Spinal cord (tissue), 9 donors: ENCODE measurements at regions not wholly inside any gene's neighbourhood (a gene's known extent, or its start where the extent isn't known, plus 50 kb on each side); places are given as distances from the start of the nearest gene placed in this dataset.

ENCODE experiments used
- DNase-seq, 6 donors: peaks; one replicate each; pipeline versions ENCODE4 v3.0.0 to v3.0.0-alpha.2; 2013 to 2015; ENCODE audit warnings: low spot score in 6 of 6, low read depth in 4 of 6
- H3K27ac ChIP-seq: one replicate; pipeline ENCODE4 v1.5.1; 2013; ENCODE audit warnings: low read depth, low read length, control low read depth
- H3K27me3 ChIP-seq: one replicate; pipeline ENCODE4 v1.6.1; 2013; ENCODE audit warnings: low read length; ENCODE audit not compliant: control insufficient read depth, insufficient read depth
- H3K36me3 ChIP-seq: one replicate; pipeline ENCODE4 v1.6.1; 2013; ENCODE audit warnings: low read length; ENCODE audit not compliant: control insufficient read depth, insufficient read depth
- H3K4me1 ChIP-seq: one replicate; pipeline ENCODE4 v1.6.1; 2013; ENCODE audit warnings: low read length; ENCODE audit not compliant: control insufficient read depth, insufficient read depth
- H3K4me3 ChIP-seq: one replicate; pipeline ENCODE4 v1.5.1; 2013; ENCODE audit warnings: low read depth, low read length, control low read depth
- H3K9me3 ChIP-seq: one replicate; pipeline ENCODE4 v1.6.1; 2013; ENCODE audit warnings: low read length; ENCODE audit not compliant: control insufficient read depth, insufficient read depth
- WGBS: methylation state at CpG from one replicate; pipeline ENCODE4 v1.1.5; 2013; ENCODE audit warnings: missing lambda C conversion rate; ENCODE audit not compliant: insufficient coverage; 5-methylcytosine and 5-hydroxymethylcytosine counted together
- donor health status: healthy.

- no peaks in the 10 kb centered on the region for H3K36me3 ChIP-seq
- H3K27ac ChIP-seq = no peak overlapping the region
- WGBS = 62% methylated on average over 5 of the region's 5 CpGs
- no peaks in the 10 kb centered on the region for H3K4me1 ChIP-seq
- H3K9me3 ChIP-seq = no peaks in the 10 kb centered on the region
- DNase-seq = no peak
- H3K4me3 ChIP-seq = no peak overlapping the region
- no peaks in the 10 kb centered on the region for H3K27me3 ChIP-seq
Observed at GRCh38 chr5:135705941-135706466, 127.2 kb upstream of the CXCL14 start.

GRCh38 chr5:135705141-135705631, 126.4 kb upstream of the CXCL14 start:
- H3K4me3 ChIP-seq = no peak overlapping the region
- H3K36me3 ChIP-seq = no peaks in the 10 kb centered on the region
- H3K27me3 ChIP-seq = no peaks in the 10 kb centered on the region
- no peak overlapping the region for H3K27ac ChIP-seq
- WGBS = 41% methylated on average over 4 of the region's 5 CpGs
- H3K4me1 ChIP-seq = no peaks in the 10 kb centered on the region
- no peaks in the 10 kb centered on the region for H3K9me3 ChIP-seq
- DNase-seq = peak in 1 of 6 donors; percentile 38

- no peak overlapping the region for H3K4me3 ChIP-seq
- DNase-seq = no peak
- no peaks in the 10 kb centered on the region for H3K9me3 ChIP-seq
- no peaks in the 10 kb centered on the region for H3K36me3 ChIP-seq
- H3K4me1 ChIP-seq = no peaks in the 10 kb centered on the region
- H3K27me3 ChIP-seq = no peaks in the 10 kb centered on the region
- no peak overlapping the region for H3K27ac ChIP-seq
- WGBS = 100% methylated on average over 1 of the region's 2 CpGs
Observed at GRCh38 chr5:135704616-135705015, 125.8 kb upstream of the CXCL14 start.

GRCh38 chr5:135703016-135703550, 124.3 kb upstream of the CXCL14 start:
- Histone ChIP-seq H3K36me3 (no peaks in the 10 kb centered on the region), H3K9me3 (no peaks in the 10 kb centered on the region), H3K4me3 (no peak overlapping the region), H3K27me3 (no peaks in the 10 kb centered on the region), H3K27ac (no peak overlapping the region), H3K4me1 (no peaks in the 10 kb centered on the region)
- DNase-seq = no peak
- WGBS = 64% methylated on average over 4 of the region's 4 CpGs

- Histone ChIP-seq H3K4me3 (no peak overlapping the region), H3K36me3 (no peaks in the 10 kb centered on the region), H3K9me3 (no peaks in the 10 kb centered on the region), H3K27ac (no peak overlapping the region), H3K27me3 (no peaks in the 10 kb centered on the region), H3K4me1 (no peaks in the 10 kb centered on the region)
- 100% methylated on average over 4 of the region's 6 CpGs for WGBS
- no peak for DNase-seq
Observed at GRCh38 chr5:135702191-135702590, 123.4 kb upstream of the CXCL14 start.

GRCh38 chr5:135700731-135701130, 121.9 kb upstream of the CXCL14 start:
- Histone ChIP-seq H3K36me3 (no peaks in the 10 kb centered on the region), H3K27ac (no peak overlapping the region), H3K4me3 (no peak overlapping the region), H3K27me3 (no peaks in the 10 kb centered on the region), H3K4me1 (no peaks in the 10 kb centered on the region), H3K9me3 (no peaks in the 10 kb centered on the region)
- no peak for DNase-seq
- WGBS = 92% methylated on average over 4 of the region's 4 CpGs

- no peaks in the 10 kb centered on the region for H3K27me3 ChIP-seq
- no peak overlapping the region for H3K27ac ChIP-seq
- H3K4me3 ChIP-seq = no peak overlapping the region
- no peaks in the 10 kb centered on the region for H3K36me3 ChIP-seq
- 67% methylated on average over 3 of the region's 3 CpGs for WGBS
- no peaks in the 10 kb centered on the region for H3K9me3 ChIP-seq
- DNase-seq = no peak
- peaks cover 5% of the 10 kb centered on the region for H3K4me1 ChIP-seq
Observed at GRCh38 chr5:135697959-135698345, 119.2 kb upstream of the CXCL14 start.

GRCh38 chr5:135697251-135697958, 118.6 kb upstream of the CXCL14 start:
- Histone ChIP-seq H3K9me3 (no peaks in the 10 kb centered on the region), H3K27ac (no peak overlapping the region), H3K4me1 (peaks cover 5% of the 10 kb centered on the region), H3K36me3 (no peaks in the 10 kb centered on the region), H3K4me3 (no peak overlapping the region), H3K27me3 (no peaks in the 10 kb centered on the region)
- no peak for DNase-seq
- 87% methylated on average over 5 of the region's 5 CpGs for WGBS

GRCh38 chr5:135696317-135696716, 117.5 kb upstream of the CXCL14 start:
- Histone ChIP-seq H3K27me3 (no peaks in the 10 kb centered on the region), H3K36me3 (no peaks in the 10 kb centered on the region), H3K27ac (no peak overlapping the region), H3K4me3 (no peak overlapping the region), H3K9me3 (no peaks in the 10 kb centered on the region), H3K4me1 (peaks cover 5% of the 10 kb centered on the region)
- no peak for DNase-seq
